Esophagus squamous epithelium (tissue), 4 donors: ENCODE measurements at regions not wholly inside any gene's neighbourhood (a gene's known extent, or its start where the extent isn't known, plus 50 kb on each side); places are given as distances from the start of the nearest gene placed in this dataset.

Experiments used
- POLR2A ChIP-seq, 4 donors: fragments of 450-650 bp; IDR thresholded peaks; one replicate each; pipeline ENCODE4 v1.6.1; 2017; ENCODE audit warnings: antibody characterized with exemption in 4 of 4, mild to moderate bottlenecking in 4 of 4, moderate library complexity in 3 of 4
- TF ChIP-seq, protein P1 (sequence below), 6 experiments: fragments of 450-650 bp in 4 of 6; fragments of 200-600 bp in 2 of 6; sonication (generic) in 2 of 6; IDR thresholded peaks; one replicate each; pipeline ENCODE4 v1.5.1; 2016 to 2019; ENCODE audit warnings: antibody characterized with exemption in 6 of 6, mild to moderate bottlenecking in 4 of 6, moderate library complexity in 4 of 6

DNA sequence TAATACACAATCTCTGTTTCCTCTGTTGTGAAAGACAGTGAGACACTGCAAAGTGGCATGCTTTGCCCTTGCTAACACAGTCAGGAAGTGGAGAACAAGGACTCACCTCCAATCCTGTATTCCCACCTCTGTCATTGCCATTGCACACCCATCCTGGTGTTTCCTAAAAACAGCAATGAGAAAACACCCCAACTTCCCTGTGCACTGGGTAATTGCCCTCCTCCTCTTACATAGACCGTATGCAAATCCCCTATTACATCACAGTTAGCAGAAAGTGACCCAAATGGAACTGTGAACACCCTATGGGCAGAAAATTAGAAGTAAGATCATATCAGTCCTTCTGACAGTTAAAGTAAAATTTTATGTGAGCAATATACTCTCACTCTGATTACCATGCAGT lies 355.5 kb downstream of the BCL11B start:
- TF ChIP-seq, protein P1, sequence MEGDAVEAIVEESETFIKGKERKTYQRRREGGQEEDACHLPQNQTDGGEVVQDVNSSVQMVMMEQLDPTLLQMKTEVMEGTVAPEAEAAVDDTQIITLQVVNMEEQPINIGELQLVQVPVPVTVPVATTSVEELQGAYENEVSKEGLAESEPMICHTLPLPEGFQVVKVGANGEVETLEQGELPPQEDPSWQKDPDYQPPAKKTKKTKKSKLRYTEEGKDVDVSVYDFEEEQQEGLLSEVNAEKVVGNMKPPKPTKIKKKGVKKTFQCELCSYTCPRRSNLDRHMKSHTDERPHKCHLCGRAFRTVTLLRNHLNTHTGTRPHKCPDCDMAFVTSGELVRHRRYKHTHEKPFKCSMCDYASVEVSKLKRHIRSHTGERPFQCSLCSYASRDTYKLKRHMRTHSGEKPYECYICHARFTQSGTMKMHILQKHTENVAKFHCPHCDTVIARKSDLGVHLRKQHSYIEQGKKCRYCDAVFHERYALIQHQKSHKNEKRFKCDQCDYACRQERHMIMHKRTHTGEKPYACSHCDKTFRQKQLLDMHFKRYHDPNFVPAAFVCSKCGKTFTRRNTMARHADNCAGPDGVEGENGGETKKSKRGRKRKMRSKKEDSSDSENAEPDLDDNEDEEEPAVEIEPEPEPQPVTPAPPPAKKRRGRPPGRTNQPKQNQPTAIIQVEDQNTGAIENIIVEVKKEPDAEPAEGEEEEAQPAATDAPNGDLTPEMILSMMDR (IDR thresholded peaks at IDR 0.05) = no peak
- TF ChIP-seq POLR2A (IDR thresholded peaks at IDR 0.05) = no peak
